MM.1S (cell line): ENCODE measurements at regions not wholly inside any gene's neighbourhood (a gene's known extent, or its start where the extent isn't known, plus 50 kb on each side); places are given as distances from the start of the nearest gene placed in this dataset.

Experiments
- DNase-seq: peaks from one replicate; pipeline ENCODE4 v3.0.0-alpha.2; 2015
- H2AFZ ChIP-seq: fragments of 300-600 bp; sonication (generic); 2 replicates; pipeline ENCODE4 v1.6.0; 2016; ENCODE audit warnings: antibody characterized with exemption, low read length
- H3F3A ChIP-seq: fragments of 300-600 bp; sonication (generic); 2 replicates; pipeline ENCODE4 v1.6.1; 2016; ENCODE audit warnings: mild to moderate bottlenecking, antibody characterized with exemption, low read length, moderate library complexity, mixed read lengths; ENCODE audit not compliant: insufficient read depth
- H3K27ac ChIP-seq: fragments of 300-600 bp; sonication (generic); 2 replicates; pipeline ENCODE4 v1.5.1; 2016; ENCODE audit warnings: mild to moderate bottlenecking, low read length
- H3K27me3 ChIP-seq: fragments of 300-600 bp; sonication (generic); replicated peaks from 2 replicates; pipeline ENCODE4 v1.6.0; 2016; ENCODE audit warnings: low read length; ENCODE audit not compliant: insufficient read depth
- H3K36me3 ChIP-seq: fragments of 300-600 bp; sonication (generic); replicated peaks from 2 replicates; pipeline ENCODE4 v1.6.1; 2016; ENCODE audit warnings: mild to moderate bottlenecking, low read length, mixed read lengths; ENCODE audit not compliant: insufficient read depth
- H3K4me1 ChIP-seq: fragments of 300-600 bp; sonication (generic); 2 replicates; pipeline ENCODE4 v1.6.1; 2016; ENCODE audit warnings: low read length, mixed read lengths
- H3K4me2 ChIP-seq: fragments of 300-600 bp; sonication (generic); 2 replicates; pipeline ENCODE4 v1.6.0; 2016; ENCODE audit warnings: low read depth, low read length
- H3K4me3 ChIP-seq: fragments of 300-600 bp; sonication (generic); 2 replicates; pipeline ENCODE4 v1.5.1; 2016; ENCODE audit warnings: low read length, mixed read lengths
- H3K79me2 ChIP-seq: fragments of 300-600 bp; sonication (generic); 2 replicates; pipeline ENCODE4 v1.6.1; 2016; ENCODE audit warnings: mixed run types, low read length, mixed read lengths
- H3K9ac ChIP-seq: fragments of 300-600 bp; sonication (generic); 2 replicates; pipeline ENCODE4 v1.6.1; 2016; ENCODE audit warnings: low read length, mixed read lengths
- H3K9me2 ChIP-seq: fragments of 300-600 bp; sonication (generic); replicated peaks from 2 replicates; pipeline ENCODE4 v1.6.1; 2016; ENCODE audit warnings: mild to moderate bottlenecking, low read length, mixed read lengths; ENCODE audit not compliant: insufficient read depth
- H3K9me3 ChIP-seq: fragments of 300-600 bp; sonication (generic); replicated peaks from 2 replicates; pipeline ENCODE4 v1.6.1; 2016; ENCODE audit warnings: mild to moderate bottlenecking, low read length, mixed read lengths; ENCODE audit not compliant: insufficient read depth
- H4K20me1 ChIP-seq: fragments of 300-600 bp; sonication (generic); 2 replicates; pipeline ENCODE4 v1.6.1; 2016; ENCODE audit warnings: mild to moderate bottlenecking, low read length, moderate library complexity, mixed read lengths; ENCODE audit not compliant: insufficient read depth
- EZH2 ChIP-seq: fragments of 300-600 bp; sonication (generic); optimal IDR thresholded peaks from 2 replicates; pipeline ENCODE3; 2017; ENCODE audit warnings: low read depth, mild to moderate bottlenecking, antibody characterized with exemption, low read length, mixed read lengths
- EZH2phosphoT487 ChIP-seq: fragments of 300-600 bp; sonication (generic); IDR thresholded peaks from 2 replicates; pipeline ENCODE4 v1.6.1; 2018; ENCODE audit warnings: antibody characterized with exemption, low read length
- TF ChIP-seq, protein P1 (sequence below): fragments of 300-600 bp; sonication (generic); IDR thresholded peaks from 2 replicates; pipeline ENCODE4 v1.5.1; 2016; ENCODE audit warnings: antibody characterized with exemption, low read length, mixed read lengths

DNA sequence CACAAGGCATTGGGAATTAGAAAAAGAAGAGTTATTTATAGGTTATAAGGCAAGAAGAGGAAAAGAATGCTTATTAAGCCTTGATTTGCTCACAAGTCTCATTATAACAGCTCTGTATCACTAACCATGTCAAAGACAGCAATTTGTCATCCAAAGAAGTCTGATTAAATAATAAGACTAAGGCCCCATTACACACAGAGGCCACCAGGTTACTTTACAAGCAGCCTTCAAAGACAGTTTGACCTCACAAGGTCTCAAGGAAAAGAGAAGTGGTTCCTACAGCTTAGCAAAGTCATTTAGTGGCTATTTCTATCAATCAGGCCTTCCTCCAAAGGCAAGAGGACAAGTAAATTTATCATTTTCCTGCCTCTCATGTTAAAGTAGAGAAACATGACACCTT, 188.5 kb downstream of the MBD2 start:
- H3K9me3 ChIP-seq, result no peaks in the 10 kb centered on the region
- no peak overlapping the region for H3K4me3 ChIP-seq
- H3K9me2 ChIP-seq, result no peaks in the 10 kb centered on the region
- TF ChIP-seq, protein P1, sequence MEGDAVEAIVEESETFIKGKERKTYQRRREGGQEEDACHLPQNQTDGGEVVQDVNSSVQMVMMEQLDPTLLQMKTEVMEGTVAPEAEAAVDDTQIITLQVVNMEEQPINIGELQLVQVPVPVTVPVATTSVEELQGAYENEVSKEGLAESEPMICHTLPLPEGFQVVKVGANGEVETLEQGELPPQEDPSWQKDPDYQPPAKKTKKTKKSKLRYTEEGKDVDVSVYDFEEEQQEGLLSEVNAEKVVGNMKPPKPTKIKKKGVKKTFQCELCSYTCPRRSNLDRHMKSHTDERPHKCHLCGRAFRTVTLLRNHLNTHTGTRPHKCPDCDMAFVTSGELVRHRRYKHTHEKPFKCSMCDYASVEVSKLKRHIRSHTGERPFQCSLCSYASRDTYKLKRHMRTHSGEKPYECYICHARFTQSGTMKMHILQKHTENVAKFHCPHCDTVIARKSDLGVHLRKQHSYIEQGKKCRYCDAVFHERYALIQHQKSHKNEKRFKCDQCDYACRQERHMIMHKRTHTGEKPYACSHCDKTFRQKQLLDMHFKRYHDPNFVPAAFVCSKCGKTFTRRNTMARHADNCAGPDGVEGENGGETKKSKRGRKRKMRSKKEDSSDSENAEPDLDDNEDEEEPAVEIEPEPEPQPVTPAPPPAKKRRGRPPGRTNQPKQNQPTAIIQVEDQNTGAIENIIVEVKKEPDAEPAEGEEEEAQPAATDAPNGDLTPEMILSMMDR, result no peak
- TF ChIP-seq EZH2phosphoT487, result no peak
- TF ChIP-seq EZH2, result no peak
- no peaks in the 10 kb centered on the region for H3K79me2 ChIP-seq
- no peak overlapping the region for H2AFZ ChIP-seq
- no peak overlapping the region for H3K9ac ChIP-seq
- no peaks in the 10 kb centered on the region for H3K4me1 ChIP-seq
- no peak overlapping the region for H3K27ac ChIP-seq
- no peak for DNase-seq
- H3K4me2 ChIP-seq, result no peak overlapping the region
- H3F3A ChIP-seq, result no peaks in the 10 kb centered on the region
- H3K36me3 ChIP-seq, result no peaks in the 10 kb centered on the region
- H4K20me1 ChIP-seq, result no peaks in the 10 kb centered on the region
- no peaks in the 10 kb centered on the region for H3K27me3 ChIP-seq

DNA sequence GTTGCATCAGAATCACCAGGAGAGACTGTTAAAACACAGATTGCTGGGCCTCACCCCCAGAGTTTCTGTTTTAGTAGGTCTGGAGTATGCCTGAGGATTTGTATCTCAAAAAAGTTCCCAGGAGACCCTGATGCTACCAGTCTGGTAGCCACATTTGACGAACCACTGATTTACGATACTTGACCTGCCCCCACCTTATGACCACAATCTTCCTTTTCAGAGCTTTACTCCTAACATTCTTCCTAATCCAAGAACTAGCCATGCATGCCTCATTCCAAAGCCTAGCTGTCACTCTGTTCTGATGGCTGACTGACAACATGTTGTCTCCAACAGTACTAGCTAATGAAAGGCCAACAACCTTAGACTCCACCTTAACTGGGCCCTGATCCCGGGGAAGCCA, 191.4 kb downstream of the MBD2 start:
- no peaks in the 10 kb centered on the region for H3F3A ChIP-seq
- H3K4me3 ChIP-seq, result no peak overlapping the region
- H3K27me3 ChIP-seq, result no peaks in the 10 kb centered on the region
- no peak for DNase-seq
- no peak overlapping the region for H2AFZ ChIP-seq
- no peak overlapping the region for H3K27ac ChIP-seq
- H3K9me3 ChIP-seq, result no peaks in the 10 kb centered on the region
- H3K4me1 ChIP-seq, result no peaks in the 10 kb centered on the region
- H3K4me2 ChIP-seq, result no peak overlapping the region
- no peaks in the 10 kb centered on the region for H3K79me2 ChIP-seq
- H3K36me3 ChIP-seq, result no peaks in the 10 kb centered on the region
- no peaks in the 10 kb centered on the region for H4K20me1 ChIP-seq
- TF ChIP-seq EZH2phosphoT487 (no peak), EZH2 (no peak)
- TF ChIP-seq, protein P1, result no peak
- no peak overlapping the region for H3K9ac ChIP-seq
- H3K9me2 ChIP-seq, result no peaks in the 10 kb centered on the region

DNA sequence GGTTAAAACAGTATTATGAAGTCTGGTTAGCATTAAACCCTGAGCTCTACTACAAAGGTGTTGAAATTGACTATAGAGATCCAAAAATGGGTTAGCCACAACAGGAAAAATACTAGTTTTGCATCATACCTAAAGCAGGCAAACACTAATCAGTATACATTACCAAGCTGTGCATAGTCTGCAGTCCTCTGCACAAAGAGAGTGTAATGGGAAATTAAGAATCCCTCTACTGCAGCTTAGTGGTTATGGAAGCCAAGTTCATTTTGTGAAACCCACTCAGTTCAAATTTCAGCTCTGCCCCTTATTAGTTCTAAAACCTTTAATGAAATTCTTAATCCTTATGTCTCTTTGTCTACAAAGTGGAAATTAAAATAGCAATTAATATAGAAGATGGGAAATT, 192.1 kb downstream of the MBD2 start:
- no peak for DNase-seq
- Histone ChIP-seq H3K4me3 (no peak overlapping the region), H3K9ac (no peak overlapping the region), H4K20me1 (no peaks in the 10 kb centered on the region), H3K27me3 (no peaks in the 10 kb centered on the region), H3K27ac (no peak overlapping the region), H3K4me1 (no peaks in the 10 kb centered on the region), H3K9me2 (no peaks in the 10 kb centered on the region), H3K79me2 (no peaks in the 10 kb centered on the region), H3K4me2 (no peak overlapping the region), H3K9me3 (no peaks in the 10 kb centered on the region), H3F3A (no peaks in the 10 kb centered on the region), H3K36me3 (no peaks in the 10 kb centered on the region), H2AFZ (no peak overlapping the region)
- TF ChIP-seq EZH2, result no peak
- TF ChIP-seq, protein P1, result no peak
- TF ChIP-seq EZH2phosphoT487, result no peak
